HepG2 (cell line): ENCODE measurements at regions not wholly inside any gene's neighbourhood (a gene's known extent, or its start where the extent isn't known, plus 50 kb on each side); places are given as distances from the start of the nearest gene placed in this dataset.

ENCODE experiments used
- ATAC-seq: fragments of 200-7000 bp; cut with Tn5 transposase; 3 replicates; pipeline ENCODE4 v1.9.1; 2020; ENCODE audit warnings: mild to moderate bottlenecking, moderate library complexity
- BruUV-seq: library from RNA; stranded (reverse); fragments of 400-500 nt; replicated peaks from 2 replicates; lab custom pipeline; 2021; lab: Mats Ljungman, UMichigan
- CTCF ChIA-PET: fragments of 300-600 bp; formaldehyde crosslinking; extraction: SDS; loops from one replicate; lab custom pipeline; 2021; ENCODE audit warnings: low total read pairs, inconsistent platforms, low intra/inter-chr PET ratio; lab: Yijun Ruan, JAX
- POLR2A ChIA-PET: fragments of 350-600 bp; sonication (Branson Sonifier 250); formaldehyde crosslinking; loops from one replicate; lab custom pipeline; 2020; ENCODE audit warnings: antibody characterized with exemption, inconsistent platforms; lab: Yijun Ruan, JAX
- DNase-seq: peaks from one replicate; pipeline ENCODE4 v3.0.0-alpha.2; 2015; ENCODE audit warnings: low spot score
- FAIRE-seq: peaks from 3 replicates; lab custom pipeline; 2011; peaks lifted over from hg19 to GRCh38; lab: Jason Lieb, UNC
- H2AFZ ChIP-seq: one replicate; pipeline ENCODE4 v1.6.1; 2011; ENCODE audit warnings: low read length, inconsistent platforms
- H3K27ac ChIP-seq: fragments of 300-600 bp; 3 replicates; pipeline ENCODE4 v1.8.0; 2011; ENCODE audit warnings: mixed run types, mild to moderate bottlenecking, mixed read lengths, low read length, inconsistent platforms; ENCODE audit not compliant: insufficient read depth; ENCODE audit errors: extremely low read length
- H3K27me3 ChIP-seq, 2 experiments: fragments of 200-600 bp in 1 of 2; 2 replicates in 1 of 2; 3 replicates in 1 of 2; pipeline versions ENCODE4 v1.6.0 to v1.8.0; 2011; ENCODE audit warnings: low read length in 2 of 2, mild to moderate bottlenecking in 2 of 2, moderate library complexity in 2 of 2, inconsistent platforms in 1 of 2; ENCODE audit not compliant: insufficient read depth in 2 of 2, control insufficient read depth in 1 of 2
- H3K36me3 ChIP-seq, 2 experiments: fragments of 200-600 bp in 1 of 2; replicated peaks in 1 of 2; 2 replicates in 1 of 2; 3 replicates in 1 of 2; pipeline versions ENCODE4 v1.5.1 to v1.8.0; 2011; ENCODE audit warnings: low read length in 2 of 2, inconsistent platforms in 1 of 2; ENCODE audit not compliant: insufficient read depth in 2 of 2, control insufficient read depth in 1 of 2
- H3K4me1 ChIP-seq: 2 replicates; pipeline ENCODE4 v1.5.1; 2012; ENCODE audit warnings: low read length, inconsistent platforms; ENCODE audit not compliant: insufficient read depth
- H3K4me2 ChIP-seq: 2 replicates; pipeline ENCODE4 v1.6.0; 2011; ENCODE audit warnings: low read depth, low read length, inconsistent platforms
- H3K4me3 ChIP-seq, 3 experiments: fragments of 200-600 bp in 1 of 3; sonication (generic), shearing (Covaris generic) in 1 of 3; replicated peaks in 1 of 3; 2 replicates each; pipeline ENCODE4 v1.5.1; 2011 to 2016; ENCODE audit warnings: low read length in 3 of 3, inconsistent platforms in 2 of 3, low read depth in 2 of 3, mild to moderate bottlenecking in 2 of 3, control low read depth in 1 of 3, mixed read lengths in 1 of 3; ENCODE audit not compliant: insufficient read depth in 1 of 3
- H3K79me2 ChIP-seq: one replicate; pipeline ENCODE4 v1.6.1; 2011; ENCODE audit warnings: low read length, inconsistent platforms; ENCODE audit not compliant: insufficient read depth
- H3K9ac ChIP-seq: 2 replicates; pipeline ENCODE4 v1.6.0; 2011; ENCODE audit warnings: mild to moderate bottlenecking, low read depth, low read length, inconsistent platforms; ENCODE audit not compliant: insufficient read depth
- H3K9me3 ChIP-seq: 2 replicates; pipeline ENCODE4 v1.5.1; 2012; ENCODE audit warnings: mild to moderate bottlenecking, low read length
- H4K20me1 ChIP-seq: 2 replicates; pipeline ENCODE4 v1.6.0; 2011; ENCODE audit warnings: inconsistent platforms, mild to moderate bottlenecking, low read length, moderate library complexity; ENCODE audit not compliant: insufficient read depth
- ETV6 ChIP-seq: sonication (generic); formaldehyde crosslinking; conservative IDR thresholded peaks from 2 replicates; pipeline ENCODE4 v1.4.0; 2020; ENCODE audit warnings: missing genetic modification reagents
- HMGXB3 ChIP-seq: sonication (generic); formaldehyde crosslinking; IDR thresholded peaks from 2 replicates; pipeline ENCODE4 v1.4.0; 2020; ENCODE audit warnings: missing genetic modification reagents, borderline replicate concordance
- HOXA5 ChIP-seq: sonication (generic); formaldehyde crosslinking; IDR thresholded peaks from 2 replicates; pipeline ENCODE4 v1.4.0; 2020; ENCODE audit warnings: missing genetic modification reagents
- ZNF557 ChIP-seq: sonication (generic); formaldehyde crosslinking; IDR thresholded peaks from 2 replicates; pipeline ENCODE4 v1.4.0; 2020; ENCODE audit warnings: missing genetic modification reagents
- WGBS: methylation state at CpG from one replicate; pipeline ENCODE4 v1.1.6; 2017; ENCODE audit warnings: low lambda C conversion rate; 5-methylcytosine and 5-hydroxymethylcytosine counted together
- in situ Hi-C: cut with HindIII; loops from 2 replicates; pipeline ENCODE4 v1.10.0; 2017; ENCODE audit warnings: low pct_unique_long_range_greater_than_20kb; ENCODE audit not compliant: extremely low pct_ligation_motif_present
- intact Hi-C: fragments of 100-400 bp; cut with micrococcal nuclease; formaldehyde crosslinking; loops from one replicate; pipeline ENCODE4 v1.10.0; 2022; ENCODE audit not compliant: unreplicated experiment
- TF ChIP-seq, protein P1 (sequence below), 2 experiments: fragments of 450-650 bp in 1 of 2; sonication (generic) in 1 of 2; formaldehyde crosslinking in 1 of 2; IDR thresholded peaks; 2 replicates each; pipeline versions ENCODE4 v1.6.1 to v1.8.0; 2016 to 2022; ENCODE audit warnings: antibody characterized with exemption in 1 of 2, mild to moderate bottlenecking in 1 of 2, missing genetic modification reagents in 1 of 2

DNA sequence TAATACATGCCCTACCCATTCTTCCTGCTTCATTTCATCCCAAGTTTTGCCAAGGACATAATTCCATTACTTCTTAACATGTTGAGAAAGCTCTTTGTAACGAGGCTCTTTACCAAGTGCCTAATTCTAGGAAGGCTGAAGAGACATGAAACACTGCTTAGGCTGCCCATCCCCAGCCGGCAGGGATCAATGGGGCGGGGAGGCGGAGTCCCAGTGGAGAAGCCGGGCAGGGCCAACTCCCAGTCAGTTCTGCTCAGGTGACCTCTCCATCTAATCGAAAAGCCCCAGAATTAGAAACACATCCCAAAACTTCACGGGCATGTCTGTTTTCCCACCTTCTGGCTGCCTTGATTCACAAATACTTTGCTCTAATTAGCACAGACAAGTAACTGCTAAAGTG, 89.5 kb upstream of the LYZL1 start:
- POLR2A ChIA-PET = no interaction called here
- no peak overlapping the region for H3K4me3 ChIP-seq
- no peaks in the 10 kb centered on the region for H3K36me3 ChIP-seq
- H3K9me3 ChIP-seq = no peaks in the 10 kb centered on the region
- CTCF ChIA-PET = no interaction called here
- WGBS = 2% methylated on average over 7 of the region's 7 CpGs
- H3K4me2 ChIP-seq = no peak overlapping the region
- no peaks in the 10 kb centered on the region; the same call in 1 of the 2 replicates for H3K4me1 ChIP-seq
- no peaks in the 10 kb centered on the region for H3K79me2 ChIP-seq
- FAIRE-seq (no peak), DNase-seq (no peak), ATAC-seq (peak; percentile 49; the same call in 1 of the 3 replicates)
- TF ChIP-seq HMGXB3 (no peak), HOXA5 (no peak), ETV6 (CRISPR knock-in tag) (no peak), ZNF557 (no peak)
- TF ChIP-seq, protein P1, sequence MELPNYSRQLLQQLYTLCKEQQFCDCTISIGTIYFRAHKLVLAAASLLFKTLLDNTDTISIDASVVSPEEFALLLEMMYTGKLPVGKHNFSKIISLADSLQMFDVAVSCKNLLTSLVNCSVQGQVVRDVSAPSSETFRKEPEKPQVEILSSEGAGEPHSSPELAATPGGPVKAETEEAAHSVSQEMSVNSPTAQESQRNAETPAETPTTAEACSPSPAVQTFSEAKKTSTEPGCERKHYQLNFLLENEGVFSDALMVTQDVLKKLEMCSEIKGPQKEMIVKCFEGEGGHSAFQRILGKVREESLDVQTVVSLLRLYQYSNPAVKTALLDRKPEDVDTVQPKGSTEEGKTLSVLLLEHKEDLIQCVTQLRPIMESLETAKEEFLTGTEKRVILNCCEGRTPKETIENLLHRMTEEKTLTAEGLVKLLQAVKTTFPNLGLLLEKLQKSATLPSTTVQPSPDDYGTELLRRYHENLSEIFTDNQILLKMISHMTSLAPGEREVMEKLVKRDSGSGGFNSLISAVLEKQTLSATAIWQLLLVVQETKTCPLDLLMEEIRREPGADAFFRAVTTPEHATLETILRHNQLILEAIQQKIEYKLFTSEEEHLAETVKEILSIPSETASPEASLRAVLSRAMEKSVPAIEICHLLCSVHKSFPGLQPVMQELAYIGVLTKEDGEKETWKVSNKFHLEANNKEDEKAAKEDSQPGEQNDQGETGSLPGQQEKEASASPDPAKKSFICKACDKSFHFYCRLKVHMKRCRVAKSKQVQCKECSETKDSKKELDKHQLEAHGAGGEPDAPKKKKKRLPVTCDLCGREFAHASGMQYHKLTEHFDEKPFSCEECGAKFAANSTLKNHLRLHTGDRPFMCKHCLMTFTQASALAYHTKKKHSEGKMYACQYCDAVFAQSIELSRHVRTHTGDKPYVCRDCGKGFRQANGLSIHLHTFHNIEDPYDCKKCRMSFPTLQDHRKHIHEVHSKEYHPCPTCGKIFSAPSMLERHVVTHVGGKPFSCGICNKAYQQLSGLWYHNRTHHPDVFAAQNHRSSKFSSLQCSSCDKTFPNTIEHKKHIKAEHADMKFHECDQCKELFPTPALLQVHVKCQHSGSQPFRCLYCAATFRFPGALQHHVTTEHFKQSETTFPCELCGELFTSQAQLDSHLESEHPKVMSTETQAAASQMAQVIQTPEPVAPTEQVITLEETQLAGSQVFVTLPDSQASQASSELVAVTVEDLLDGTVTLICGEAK (IDR thresholded peaks at IDR 0.05) = no peak
- TF ChIP-seq, protein P1 (CRISPR knock-in tag; IDR thresholded peaks at IDR 0.05) = no peak
- TF ChIP-seq, all 625 proteins: peak for 0
- no TSS peak for BruUV-seq
- H4K20me1 ChIP-seq = no peaks in the 10 kb centered on the region
- H2AFZ ChIP-seq = no peak overlapping the region
- in situ Hi-C loops (no loop called here), intact Hi-C loops (no loop called here)
- no peak overlapping the region for H3K9ac ChIP-seq
- H3K27me3 ChIP-seq = 0 out of 5 replicates have a peak, but pooled peaks cover 0 to 4% of the 10 kb centered on the region in 2 experiments
- no peak overlapping the region for H3K27ac ChIP-seq
